Heart left ventricle (tissue), 16 donors: ENCODE measurements at regions not wholly inside any gene's neighbourhood (a gene's known extent, or its start where the extent isn't known, plus 50 kb on each side); places are given as distances from the start of the nearest gene placed in this dataset.

Experiments used
- ATAC-seq, 4 donors: fragments of 200-7000 bp; cut with Tn5 transposase; one replicate each; pipeline ENCODE4 v1.9.1; 2020 to 2022; ENCODE audit warnings: moderate library complexity in 4 of 4, mild to moderate bottlenecking in 3 of 4, moderate number of reproducible peaks in 1 of 4
- DNase-seq, 5 donors: peaks; one replicate each; pipeline ENCODE4 v3.0.0-alpha.2; 2020
- H3K27ac ChIP-seq, 12 donors: fragments of 200-600 bp; sonication (generic) in 4 of 12; one replicate each; pipeline versions ENCODE4 v1.5.0 to v1.8.0; 2016 to 2022; ENCODE audit warnings: mild to moderate bottlenecking in 2 of 12
- H3K27me3 ChIP-seq, 9 donors: fragments of 200-600 bp; sonication (generic) in 2 of 9; one replicate each; pipeline versions ENCODE4 v1.5.1 to v1.8.0; 2016 to 2022; ENCODE audit warnings: mild to moderate bottlenecking in 3 of 9
- H3K36me3 ChIP-seq, 9 donors: fragments of 200-600 bp; sonication (generic) in 2 of 9; one replicate each; pipeline versions ENCODE4 v1.5.0 to v1.8.0; 2018 to 2022; ENCODE audit warnings: mild to moderate bottlenecking in 2 of 9
- H3K4me1 ChIP-seq, 12 donors: fragments of 200-600 bp; sonication (generic) in 4 of 12; one replicate each; pipeline versions ENCODE4 v1.5.0 to v1.8.0; 2016 to 2022; ENCODE audit warnings: mild to moderate bottlenecking in 3 of 12
- H3K4me3 ChIP-seq, 12 donors: fragments of 200-600 bp; sonication (generic) in 4 of 12; one replicate each; pipeline versions ENCODE4 v1.5.0 to v1.8.0; 2017 to 2022; ENCODE audit warnings: mild to moderate bottlenecking in 9 of 12, moderate library complexity in 4 of 12
- H3K9me3 ChIP-seq, 12 donors: fragments of 200-600 bp; sonication (generic) in 4 of 12; one replicate each; pipeline versions ENCODE4 v1.5.0 to v1.8.0; 2016 to 2022; ENCODE audit warnings: mild to moderate bottlenecking in 1 of 12
- POLR2A ChIP-seq, 2 donors: fragments of 450-650 bp; IDR thresholded peaks; one replicate each; pipeline ENCODE4 v1.6.1; 2017; ENCODE audit warnings: antibody characterized with exemption in 2 of 2, mild to moderate bottlenecking in 2 of 2, moderate library complexity in 2 of 2
- WGBS, 4 donors: extraction: QIAGEN DNeasy Blood & Tissue Kit in 2 of 4; methylation state at CpG; one replicate each; pipeline versions ENCODE4 v1.1.5 to v1.1.7; 2013 to 2018; 5-methylcytosine and 5-hydroxymethylcytosine counted together
- intact Hi-C, 10 donors: fragments of 100-400 bp; cut with DNase I; formaldehyde crosslinking; loops; one replicate each; pipeline versions ENCODE4 v1.11.1 to v1.14.2; 2022
- TF ChIP-seq, protein P1 (sequence below), 12 donors: fragments of 200-600 bp; sonication (generic) in 4 of 12; IDR thresholded peaks; one replicate each; pipeline versions ENCODE4 v1.5.0 to v1.8.0; 2018 to 2022; ENCODE audit warnings: antibody characterized with exemption in 12 of 12, mild to moderate bottlenecking in 5 of 12
- donor health status: ischemic (EF 13 %, LVEDD 7.1; RV severe dilation, severe dysfunction).
- donor health status: healthy with polysubstance abuse.
- donor health status: DM: no; HTN: yes; CAD: no.
- donor health status: DM: no; HTN: no; CAD: no.
- donor health status: ischemic (EF 25% LVEDD 6.9; RV normal size, moderate dysfunction).
- donor health status: ischemic (EF 25% LVEDD 5.7; RV mildly dilated, moderate dysfunction).
- donor health status: healthy.
- donor health status: DM: yes; HTN: yes; CAD: no.
- donor health status: ischemic (EF 35%, LVEDD 5.7; RV mildly dilated, moderate dysfunction).
- donor health status: nonischemic (EF 11% LVEDD 7.7; RV severe dilation, severe dysfunction).
- donor health status: DM: yes; HTN: yes; CAD: no.
- donor health status: PGD.
- donor health status: ischemic (EF 29% LVEDD 5.4; RV normal size, mild dysfunction).
- donor health status: nonischemic (EF 23%, LVEDD 6.1; RV moderate dilation, normal function).

DNA sequence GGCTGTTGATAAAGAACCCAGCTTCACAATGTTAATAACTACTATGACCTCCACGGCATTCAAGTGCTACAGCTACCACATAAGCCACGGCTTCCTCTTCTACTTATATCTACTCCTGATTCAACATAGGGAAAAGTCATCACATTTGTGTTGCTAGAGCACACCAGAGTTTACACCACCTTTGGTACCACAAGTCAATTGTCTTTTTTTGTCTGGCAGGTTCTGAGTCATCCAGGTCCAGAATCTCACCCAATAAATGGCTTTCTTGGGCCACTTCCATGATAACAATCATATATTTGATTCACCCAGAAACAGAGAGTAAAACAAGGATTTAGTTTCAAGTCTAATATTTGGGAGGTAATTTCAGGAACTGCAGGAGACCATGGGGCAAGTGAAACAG, 480.2 kb downstream of the TMX3 start:
- H3K9me3 ChIP-seq, result no peaks in the 10 kb centered on the region
- no peak overlapping the region for H3K4me3 ChIP-seq
- H3K27ac ChIP-seq, result no peak overlapping the region
- ATAC-seq (no peak), DNase-seq (no peak)
- no peaks in the 10 kb centered on the region for H3K27me3 ChIP-seq
- TF ChIP-seq, protein P1, sequence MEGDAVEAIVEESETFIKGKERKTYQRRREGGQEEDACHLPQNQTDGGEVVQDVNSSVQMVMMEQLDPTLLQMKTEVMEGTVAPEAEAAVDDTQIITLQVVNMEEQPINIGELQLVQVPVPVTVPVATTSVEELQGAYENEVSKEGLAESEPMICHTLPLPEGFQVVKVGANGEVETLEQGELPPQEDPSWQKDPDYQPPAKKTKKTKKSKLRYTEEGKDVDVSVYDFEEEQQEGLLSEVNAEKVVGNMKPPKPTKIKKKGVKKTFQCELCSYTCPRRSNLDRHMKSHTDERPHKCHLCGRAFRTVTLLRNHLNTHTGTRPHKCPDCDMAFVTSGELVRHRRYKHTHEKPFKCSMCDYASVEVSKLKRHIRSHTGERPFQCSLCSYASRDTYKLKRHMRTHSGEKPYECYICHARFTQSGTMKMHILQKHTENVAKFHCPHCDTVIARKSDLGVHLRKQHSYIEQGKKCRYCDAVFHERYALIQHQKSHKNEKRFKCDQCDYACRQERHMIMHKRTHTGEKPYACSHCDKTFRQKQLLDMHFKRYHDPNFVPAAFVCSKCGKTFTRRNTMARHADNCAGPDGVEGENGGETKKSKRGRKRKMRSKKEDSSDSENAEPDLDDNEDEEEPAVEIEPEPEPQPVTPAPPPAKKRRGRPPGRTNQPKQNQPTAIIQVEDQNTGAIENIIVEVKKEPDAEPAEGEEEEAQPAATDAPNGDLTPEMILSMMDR (IDR thresholded peaks at IDR 0.05), result no peak
- TF ChIP-seq POLR2A (IDR thresholded peaks at IDR 0.05), result no peak
- WGBS, 4 donors, result 32 to 73% (median 39%) methylated on average over 2 of the region's 2 CpGs
- no peaks in the 10 kb centered on the region for H3K36me3 ChIP-seq
- no peaks in the 10 kb centered on the region for H3K4me1 ChIP-seq
- intact Hi-C loops, result no loop called here

DNA sequence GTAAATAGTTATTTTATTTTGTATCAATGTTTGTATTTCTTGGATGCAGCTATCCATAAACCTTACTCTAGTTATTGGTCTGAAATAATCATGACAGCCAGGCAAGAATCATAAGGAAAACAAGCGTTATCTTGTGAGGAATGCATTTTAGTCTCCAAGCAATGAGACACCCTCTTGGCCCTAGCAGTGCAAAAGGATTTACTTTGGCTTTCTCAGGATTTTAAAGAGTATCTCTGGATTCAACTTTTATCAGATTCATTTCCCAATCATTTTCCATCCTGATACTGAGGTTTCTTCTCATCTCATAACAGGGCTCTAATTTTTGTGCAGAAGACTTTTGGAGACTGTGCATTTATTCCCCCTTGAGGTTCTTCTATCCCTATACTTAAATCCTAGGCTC, 480.8 kb downstream of the TMX3 start:
- 66 to 74% (median 70%) methylated on average over 1 of the region's 1 CpG for WGBS, 4 donors
- no peaks in the 10 kb centered on the region for H3K9me3 ChIP-seq
- no peaks in the 10 kb centered on the region for H3K4me1 ChIP-seq
- TF ChIP-seq, protein P1 (IDR thresholded peaks at IDR 0.05), result no peak
- TF ChIP-seq POLR2A (IDR thresholded peaks at IDR 0.05), result no peak
- no peaks in the 10 kb centered on the region for H3K36me3 ChIP-seq
- no peak for DNase-seq
- intact Hi-C loops, result no loop called here
- no peak overlapping the region for H3K4me3 ChIP-seq
- no peak overlapping the region for H3K27ac ChIP-seq
- ATAC-seq, result no peak
- no peaks in the 10 kb centered on the region for H3K27me3 ChIP-seq

DNA sequence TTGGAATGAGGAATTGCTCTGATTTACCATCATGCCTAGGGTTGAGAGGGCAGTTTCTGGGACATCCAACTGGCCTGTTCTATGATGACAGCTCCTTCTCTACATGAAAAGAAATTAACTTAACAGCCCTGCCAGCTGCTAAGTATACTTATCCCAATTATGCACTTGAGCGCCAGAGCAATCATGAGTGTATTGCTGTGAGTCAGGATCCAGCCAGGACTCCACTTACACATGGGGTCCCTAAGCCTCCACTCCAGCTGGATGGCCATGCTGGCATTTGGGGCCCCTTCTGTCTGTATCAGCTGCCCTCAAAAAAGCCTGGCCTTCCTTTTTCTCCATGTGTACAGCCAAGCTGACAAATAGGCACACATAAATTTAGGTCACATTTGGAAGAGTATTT, 481.9 kb downstream of the TMX3 start:
- intact Hi-C loops, result no loop called here
- Histone ChIP-seq H3K4me3 (no peak overlapping the region), H3K27me3 (no peaks in the 10 kb centered on the region), H3K27ac (no peak overlapping the region), H3K9me3 (no peaks in the 10 kb centered on the region), H3K4me1 (no peaks in the 10 kb centered on the region), H3K36me3 (no peaks in the 10 kb centered on the region)
- TF ChIP-seq, protein P1 (IDR thresholded peaks at IDR 0.05), result no peak
- no peak for TF ChIP-seq POLR2A (IDR thresholded peaks at IDR 0.05)
- ATAC-seq, result no peak
- DNase-seq, result no peak
- 49 to 79% (median 57%) methylated on average over 1 of the region's 1 CpG for WGBS, 4 donors

DNA sequence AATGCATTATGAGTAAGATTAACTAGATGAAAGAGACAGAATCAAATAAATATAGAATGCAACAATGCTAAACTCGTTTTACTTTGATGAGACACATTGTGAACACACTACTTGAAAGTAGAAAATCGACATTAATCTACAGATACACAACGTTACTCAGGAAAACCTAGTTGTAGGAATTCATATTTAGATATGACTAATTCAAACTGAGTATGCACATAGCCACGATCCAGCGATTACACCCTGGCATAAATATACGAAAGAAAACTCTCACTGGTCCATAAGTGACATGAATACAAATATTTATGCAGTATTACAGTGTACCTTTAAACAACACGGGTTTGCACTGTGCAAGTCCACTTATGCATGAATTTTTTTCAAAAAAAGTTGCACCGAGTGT, 485.6 kb downstream of the TMX3 start:
- TF ChIP-seq, protein P1 (IDR thresholded peaks at IDR 0.05), result no peak
- TF ChIP-seq POLR2A (IDR thresholded peaks at IDR 0.05), result no peak
- intact Hi-C loops, result no loop called here
- no peak overlapping the region for H3K27ac ChIP-seq
- no peaks in the 10 kb centered on the region for H3K27me3 ChIP-seq
- no peaks in the 10 kb centered on the region for H3K9me3 ChIP-seq
- 76 to 82% (median 79%) methylated on average over 8 of the region's 8 CpGs for WGBS, 4 donors
- H3K4me1 ChIP-seq, result no peaks in the 10 kb centered on the region
- no peaks in the 10 kb centered on the region for H3K36me3 ChIP-seq
- ATAC-seq, result no peak
- H3K4me3 ChIP-seq, result no peak overlapping the region
- no peak for DNase-seq
